ENCODE measurements at regions not wholly inside any gene's neighbourhood (a gene's known extent, or its start where the extent isn't known, plus 50 kb on each side); places are given as distances from the start of the nearest gene placed in this dataset.

DNA sequence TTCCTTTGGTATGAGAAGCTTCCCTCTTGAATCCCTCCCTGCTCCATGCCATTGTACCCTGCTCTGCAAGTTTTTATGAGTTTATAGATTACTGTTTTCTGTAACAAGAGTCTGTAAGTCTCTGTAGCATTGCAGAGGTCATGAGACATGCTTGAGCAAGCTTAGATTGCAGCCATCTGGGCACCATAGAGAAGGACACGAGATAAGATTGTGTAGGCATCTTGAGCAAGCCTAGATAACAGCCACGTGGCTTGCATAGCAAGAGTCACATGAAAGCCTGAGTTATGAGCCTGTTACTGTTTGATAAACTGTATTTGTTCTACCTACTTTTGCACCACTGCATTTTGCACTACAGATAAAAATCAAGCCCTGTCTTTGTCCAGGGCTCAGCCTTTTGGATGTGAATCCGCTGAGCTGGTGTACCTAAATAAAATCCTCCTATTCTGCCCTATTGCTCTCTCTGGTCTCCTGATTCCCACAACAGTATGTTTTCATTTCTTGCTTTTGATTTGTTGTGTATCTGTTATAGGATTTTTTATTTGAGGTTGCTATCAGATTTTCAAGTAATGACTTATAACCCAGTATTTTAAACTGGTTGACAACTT, 127.4 kb upstream of the ANKRD50 start:
- CTCF ChIA-PET (ENCODE audit: low intra/inter-chr PET ratio): no interaction called here
- intact Hi-C loops (cut with micrococcal nuclease): no loop called here
- TF ChIP-seq ZNF23 (CRISPR knock-in tag; IDR thresholded peaks at IDR 0.05) (no peak), NR2F6 (CRISPR knock-in tag; IDR thresholded peaks at IDR 0.05) (no peak), SMC3 (conservative IDR thresholded peaks at IDR 0.05; ENCODE audit: insufficient read depth, low read depth, low read length) (no peak), KAT8 (IDR thresholded peaks at IDR 0.05; ENCODE audit: low read depth) (no peak), ZFPM2 (CRISPR knock-in tag; IDR thresholded peaks at IDR 0.05) (no peak), XRCC5 (IDR thresholded peaks at IDR 0.05; ENCODE audit: low read depth, low read length) (no peak), ZC3H11A (IDR thresholded peaks at IDR 0.05; ENCODE audit: low read depth, low read length) (no peak), RBM22 (IDR thresholded peaks at IDR 0.05; ENCODE audit: low read depth, low read length, poor library complexity, severe bottlenecking) (no peak), ATF1 (CRISPR knock-in tag; IDR thresholded peaks at IDR 0.05) (no peak), ATF1 (tag; IDR thresholded peaks at IDR 0.05) (no peak), ZNF79 (CRISPR knock-in tag; IDR thresholded peaks at IDR 0.05; ENCODE audit: low read depth) (no peak), NR4A1 (CRISPR knock-in tag; IDR thresholded peaks at IDR 0.05) (no peak), NR4A1 (tag; IDR thresholded peaks at IDR 0.05) (no peak)
- TF ChIP-seq, protein P1, sequence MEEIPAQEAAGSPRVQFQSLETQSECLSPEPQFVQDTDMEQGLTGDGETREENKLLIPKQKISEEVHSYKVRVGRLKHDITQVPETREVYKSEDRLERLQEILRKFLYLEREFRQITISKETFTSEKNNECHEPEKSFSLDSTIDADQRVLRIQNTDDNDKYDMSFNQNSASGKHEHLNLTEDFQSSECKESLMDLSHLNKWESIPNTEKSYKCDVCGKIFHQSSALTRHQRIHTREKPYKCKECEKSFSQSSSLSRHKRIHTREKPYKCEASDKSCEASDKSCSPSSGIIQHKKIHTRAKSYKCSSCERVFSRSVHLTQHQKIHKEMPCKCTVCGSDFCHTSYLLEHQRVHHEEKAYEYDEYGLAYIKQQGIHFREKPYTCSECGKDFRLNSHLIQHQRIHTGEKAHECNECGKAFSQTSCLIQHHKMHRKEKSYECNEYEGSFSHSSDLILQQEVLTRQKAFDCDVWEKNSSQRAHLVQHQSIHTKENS (CRISPR knock-in tag; IDR thresholded peaks at IDR 0.05): no peak
- TF ChIP-seq, protein P2, sequence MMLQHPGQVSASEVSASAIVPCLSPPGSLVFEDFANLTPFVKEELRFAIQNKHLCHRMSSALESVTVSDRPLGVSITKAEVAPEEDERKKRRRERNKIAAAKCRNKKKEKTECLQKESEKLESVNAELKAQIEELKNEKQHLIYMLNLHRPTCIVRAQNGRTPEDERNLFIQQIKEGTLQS (IDR thresholded peaks at IDR 0.05): no peak
- TF ChIP-seq, protein P2 (CRISPR knock-in tag; conservative IDR thresholded peaks at IDR 0.05): no peak
- TF ChIP-seq, protein P3, sequence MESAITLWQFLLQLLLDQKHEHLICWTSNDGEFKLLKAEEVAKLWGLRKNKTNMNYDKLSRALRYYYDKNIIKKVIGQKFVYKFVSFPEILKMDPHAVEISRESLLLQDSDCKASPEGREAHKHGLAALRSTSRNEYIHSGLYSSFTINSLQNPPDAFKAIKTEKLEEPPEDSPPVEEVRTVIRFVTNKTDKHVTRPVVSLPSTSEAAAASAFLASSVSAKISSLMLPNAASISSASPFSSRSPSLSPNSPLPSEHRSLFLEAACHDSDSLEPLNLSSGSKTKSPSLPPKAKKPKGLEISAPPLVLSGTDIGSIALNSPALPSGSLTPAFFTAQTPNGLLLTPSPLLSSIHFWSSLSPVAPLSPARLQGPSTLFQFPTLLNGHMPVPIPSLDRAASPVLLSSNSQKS (CRISPR knock-in tag; IDR thresholded peaks at IDR 0.05): no peak
- TF ChIP-seq, protein P4, sequence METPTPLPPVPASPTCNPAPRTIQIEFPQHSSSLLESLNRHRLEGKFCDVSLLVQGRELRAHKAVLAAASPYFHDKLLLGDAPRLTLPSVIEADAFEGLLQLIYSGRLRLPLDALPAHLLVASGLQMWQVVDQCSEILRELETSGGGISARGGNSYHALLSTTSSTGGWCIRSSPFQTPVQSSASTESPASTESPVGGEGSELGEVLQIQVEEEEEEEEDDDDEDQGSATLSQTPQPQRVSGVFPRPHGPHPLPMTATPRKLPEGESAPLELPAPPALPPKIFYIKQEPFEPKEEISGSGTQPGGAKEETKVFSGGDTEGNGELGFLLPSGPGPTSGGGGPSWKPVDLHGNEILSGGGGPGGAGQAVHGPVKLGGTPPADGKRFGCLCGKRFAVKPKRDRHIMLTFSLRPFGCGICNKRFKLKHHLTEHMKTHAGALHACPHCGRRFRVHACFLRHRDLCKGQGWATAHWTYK (CRISPR knock-in tag; IDR thresholded peaks at IDR 0.05): no peak
- TF ChIP-seq, protein P5, sequence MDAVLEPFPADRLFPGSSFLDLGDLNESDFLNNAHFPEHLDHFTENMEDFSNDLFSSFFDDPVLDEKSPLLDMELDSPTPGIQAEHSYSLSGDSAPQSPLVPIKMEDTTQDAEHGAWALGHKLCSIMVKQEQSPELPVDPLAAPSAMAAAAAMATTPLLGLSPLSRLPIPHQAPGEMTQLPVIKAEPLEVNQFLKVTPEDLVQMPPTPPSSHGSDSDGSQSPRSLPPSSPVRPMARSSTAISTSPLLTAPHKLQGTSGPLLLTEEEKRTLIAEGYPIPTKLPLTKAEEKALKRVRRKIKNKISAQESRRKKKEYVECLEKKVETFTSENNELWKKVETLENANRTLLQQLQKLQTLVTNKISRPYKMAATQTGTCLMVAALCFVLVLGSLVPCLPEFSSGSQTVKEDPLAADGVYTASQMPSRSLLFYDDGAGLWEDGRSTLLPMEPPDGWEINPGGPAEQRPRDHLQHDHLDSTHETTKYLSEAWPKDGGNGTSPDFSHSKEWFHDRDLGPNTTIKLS (IDR thresholded peaks at IDR 0.05; ENCODE audit: borderline replicate concordance, low read depth): no peak

More for the DNA sequence above, 127.4 kb upstream of the ANKRD50 start:
- no peaks in the 10 kb centered on the region for H3K27me3 ChIP-seq (ENCODE audit: control insufficient read depth in 2 of 2, insufficient read depth in 2 of 2, low read length in 2 of 2)
- ATAC-seq (no peak), DNase-seq (ENCODE audit: extremely low read depth in 1 of 4, low spot score in 3 of 4) (no peak), FAIRE-seq (no peak)
- no TSS peak for BruUV-seq (replicated peaks)
- no peak overlapping the region for H3K9ac ChIP-seq (ENCODE audit: insufficient read depth in 1 of 2, low read depth in 2 of 2, low read length in 2 of 2)
- no peaks in the 10 kb centered on the region for H4K20me1 ChIP-seq (replicated peaks; ENCODE audit: control insufficient read depth, insufficient read depth, low read length)
- no peak overlapping the region for H3K4me2 ChIP-seq (ENCODE audit: insufficient read depth, low read length)
- WGBS (ENCODE audit: insufficient coverage, low coverage, missing lambda C conversion rate): 3% methylated on average over 3 of the region's 3 CpGs
- no peaks in the 10 kb centered on the region; the same call in 1 of the 2 replicates for H3K9me3 ChIP-seq (replicated peaks; ENCODE audit: control insufficient read depth, insufficient read depth, low read depth, low read length)
- H3K36me3 ChIP-seq (ENCODE audit: control insufficient read depth, insufficient read depth, low read length): no peaks in the 10 kb centered on the region
- H3K79me2 ChIP-seq (ENCODE audit: control insufficient read depth, insufficient read depth, low read length): no peaks in the 10 kb centered on the region
- in situ Hi-C loops (cut with MboI): no loop called here
- H3K27ac ChIP-seq (ENCODE audit: extremely low read depth, low read depth, low read length): no peak overlapping the region
- no peaks in the 10 kb centered on the region for H3K9me1 ChIP-seq (ENCODE audit: control insufficient read depth, insufficient read depth, low read length)
- H2AFZ ChIP-seq (ENCODE audit: low read depth, low read length): no peak overlapping the region
- H3K4me1 ChIP-seq (replicated peaks in 1 of 2; ENCODE audit: control insufficient read depth in 2 of 2, insufficient read depth in 2 of 2, low read length in 2 of 2): no peaks in the 10 kb centered on the region
- POLR2A ChIA-PET: no interaction called here
- H3K4me3 ChIP-seq: no peak overlapping the region
